HG03196 (cell line): ENCODE measurements at regions not wholly inside any gene's neighbourhood (a gene's known extent, or its start where the extent isn't known, plus 50 kb on each side); places are given as distances from the start of the nearest gene placed in this dataset.
A peak's percentile ranks its signal among the peaks of the same experiment; 100 is the strongest.

Source experiments
- ATAC-seq: cut with Tn5 transposase; IDR thresholded peaks from one replicate; pipeline ENCODE4 v1.9.1; 2021; ENCODE audit not compliant: unreplicated experiment

GRCh38 chr4:100130964-100131363 lies 59.3 kb downstream of the DDIT4L start:
- ATAC-seq, result no peak

GRCh38 chr4:100130491-100130890 lies 59.8 kb downstream of the DDIT4L start:
- no peak for ATAC-seq

GRCh38 chr4:100129774-100130173 lies 60.5 kb downstream of the DDIT4L start:
- ATAC-seq, result no peak

- no peak for ATAC-seq
Observed at GRCh38 chr4:100128338-100128737, 61.9 kb downstream of the DDIT4L start.

- no peak for ATAC-seq
Observed at GRCh38 chr4:100124715-100125114, 65.6 kb downstream of the DDIT4L start.

- ATAC-seq, result no peak
Observed at GRCh38 chr4:100118181-100118580, 72.1 kb downstream of the DDIT4L start.

GRCh38 chr4:100117750-100118149 lies 72.5 kb downstream of the DDIT4L start:
- ATAC-seq, result no peak

GRCh38 chr4:100114909-100115308 lies 75.4 kb downstream of the DDIT4L start:
- ATAC-seq, result no peak

GRCh38 chr4:100113732-100114131 lies 76.5 kb downstream of the DDIT4L start:
- ATAC-seq, result no peak

- no peak for ATAC-seq
Observed at GRCh38 chr4:100113096-100113495, 77.2 kb downstream of the DDIT4L start.

GRCh38 chr4:100109921-100110320 lies 80.3 kb downstream of the DDIT4L start:
- ATAC-seq, result no peak

GRCh38 chr4:100108869-100109268 lies 81.4 kb downstream of the DDIT4L start:
- ATAC-seq, result no peak

GRCh38 chr4:100106982-100107381 lies 83.3 kb downstream of the DDIT4L start:
- peak; percentile 100 for ATAC-seq

GRCh38 chr4:100103671-100104070 lies 86.6 kb downstream of the DDIT4L start:
- no peak for ATAC-seq

GRCh38 chr4:100100985-100101384 lies 89.3 kb downstream of the DDIT4L start:
- ATAC-seq, result peak; percentile 57

- ATAC-seq, result no peak
Observed at GRCh38 chr4:100099746-100100145, 90.5 kb downstream of the DDIT4L start.

GRCh38 chr4:100098681-100099080 lies 91.6 kb downstream of the DDIT4L start:
- no peak for ATAC-seq

GRCh38 chr4:100098011-100098545 lies 92.2 kb downstream of the DDIT4L start:
- no peak for ATAC-seq

- peak; percentile 91 for ATAC-seq
Observed at GRCh38 chr4:100095729-100096595, 94.3 kb downstream of the DDIT4L start.

GRCh38 chr4:100093091-100093866 lies 97.0 kb downstream of the DDIT4L start:
- ATAC-seq, result peak; percentile 82

GRCh38 chr4:100087743-100088142 lies 102.5 kb downstream of the DDIT4L start:
- no peak for ATAC-seq
